GM06990 (cell line): ENCODE measurements at regions not wholly inside any gene's neighbourhood (a gene's known extent, or its start where the extent isn't known, plus 50 kb on each side); places are given as distances from the start of the nearest gene placed in this dataset.

Source experiments
- DNase-seq: peaks from one replicate; pipeline ENCODE4 v3.0.0-alpha.2; 2011; ENCODE audit not compliant: insufficient read length; ENCODE audit errors: extremely low read depth
- H3K27me3 ChIP-seq: replicated peaks from 2 replicates; pipeline ENCODE4 v1.6.0; 2011; ENCODE audit warnings: low read length; ENCODE audit not compliant: control insufficient read depth, insufficient read depth
- H3K36me3 ChIP-seq: 2 replicates; pipeline ENCODE4 v1.5.1; 2011; ENCODE audit warnings: low read length; ENCODE audit not compliant: control insufficient read depth, insufficient read depth
- H3K4me3 ChIP-seq: replicated peaks from 2 replicates; pipeline ENCODE4 v1.5.1; 2011; ENCODE audit warnings: low read depth, mild to moderate bottlenecking, control low read depth, low read length
- TF ChIP-seq, protein P1 (sequence below): IDR thresholded peaks from 2 replicates; pipeline ENCODE4 v1.5.1; 2011; ENCODE audit warnings: low read length, control low read depth, mild to moderate bottlenecking, inconsistent platforms; ENCODE audit not compliant: insufficient read depth, poor library complexity, severe bottlenecking

DNA sequence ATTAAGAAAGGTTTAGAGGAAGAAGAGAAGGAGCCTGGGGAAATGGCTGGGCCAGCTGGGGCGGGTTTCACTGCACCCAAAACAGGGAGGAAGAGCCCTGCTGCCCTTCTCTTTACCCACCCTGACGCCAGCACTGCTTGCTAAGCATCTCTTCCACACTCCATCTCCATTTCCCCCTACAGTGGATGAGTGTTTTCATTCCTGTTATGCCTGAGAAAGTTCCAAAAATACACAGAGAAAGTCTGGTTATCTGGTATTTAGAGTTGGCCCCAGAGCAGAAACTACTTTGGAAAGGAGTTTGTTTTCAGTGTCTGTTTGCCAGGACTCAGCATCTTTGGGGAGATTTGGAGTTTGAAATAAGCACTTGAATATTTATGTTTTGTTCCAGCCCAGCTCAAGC lies 451.0 kb downstream of the SLC4A3 start:
- TF ChIP-seq, protein P1, sequence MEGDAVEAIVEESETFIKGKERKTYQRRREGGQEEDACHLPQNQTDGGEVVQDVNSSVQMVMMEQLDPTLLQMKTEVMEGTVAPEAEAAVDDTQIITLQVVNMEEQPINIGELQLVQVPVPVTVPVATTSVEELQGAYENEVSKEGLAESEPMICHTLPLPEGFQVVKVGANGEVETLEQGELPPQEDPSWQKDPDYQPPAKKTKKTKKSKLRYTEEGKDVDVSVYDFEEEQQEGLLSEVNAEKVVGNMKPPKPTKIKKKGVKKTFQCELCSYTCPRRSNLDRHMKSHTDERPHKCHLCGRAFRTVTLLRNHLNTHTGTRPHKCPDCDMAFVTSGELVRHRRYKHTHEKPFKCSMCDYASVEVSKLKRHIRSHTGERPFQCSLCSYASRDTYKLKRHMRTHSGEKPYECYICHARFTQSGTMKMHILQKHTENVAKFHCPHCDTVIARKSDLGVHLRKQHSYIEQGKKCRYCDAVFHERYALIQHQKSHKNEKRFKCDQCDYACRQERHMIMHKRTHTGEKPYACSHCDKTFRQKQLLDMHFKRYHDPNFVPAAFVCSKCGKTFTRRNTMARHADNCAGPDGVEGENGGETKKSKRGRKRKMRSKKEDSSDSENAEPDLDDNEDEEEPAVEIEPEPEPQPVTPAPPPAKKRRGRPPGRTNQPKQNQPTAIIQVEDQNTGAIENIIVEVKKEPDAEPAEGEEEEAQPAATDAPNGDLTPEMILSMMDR: no peak

DNA sequence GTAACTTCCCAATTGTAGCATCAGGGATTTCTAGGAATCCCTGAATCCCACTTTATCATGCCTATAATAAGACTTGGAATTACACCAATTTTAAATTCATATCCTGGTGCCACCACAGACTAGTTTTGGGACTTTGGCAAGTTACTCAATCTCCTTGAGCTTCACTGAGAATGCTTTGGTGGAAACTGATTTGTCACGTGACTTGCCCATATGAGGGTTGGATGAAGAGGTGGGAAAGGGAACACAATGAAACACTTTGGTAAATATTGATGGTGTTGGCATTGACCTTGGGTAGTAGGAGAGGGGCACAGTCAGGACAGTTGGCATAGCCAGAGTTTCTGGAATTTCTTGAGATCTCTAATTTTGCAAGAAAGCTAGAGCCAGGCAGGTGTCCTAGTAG lies 452.2 kb downstream of the SLC4A3 start:
- H3K4me3 ChIP-seq: no peak overlapping the region
- TF ChIP-seq, protein P1: no peak
- no peaks in the 10 kb centered on the region for H3K36me3 ChIP-seq
- no peak for DNase-seq
- H3K27me3 ChIP-seq: no peaks in the 10 kb centered on the region

More for the DNA sequence above, 451.0 kb downstream of the SLC4A3 start:
- no peaks in the 10 kb centered on the region for H3K36me3 ChIP-seq
- no peaks in the 10 kb centered on the region for H3K27me3 ChIP-seq
- no peak for DNase-seq
- H3K4me3 ChIP-seq: no peak overlapping the region

DNA sequence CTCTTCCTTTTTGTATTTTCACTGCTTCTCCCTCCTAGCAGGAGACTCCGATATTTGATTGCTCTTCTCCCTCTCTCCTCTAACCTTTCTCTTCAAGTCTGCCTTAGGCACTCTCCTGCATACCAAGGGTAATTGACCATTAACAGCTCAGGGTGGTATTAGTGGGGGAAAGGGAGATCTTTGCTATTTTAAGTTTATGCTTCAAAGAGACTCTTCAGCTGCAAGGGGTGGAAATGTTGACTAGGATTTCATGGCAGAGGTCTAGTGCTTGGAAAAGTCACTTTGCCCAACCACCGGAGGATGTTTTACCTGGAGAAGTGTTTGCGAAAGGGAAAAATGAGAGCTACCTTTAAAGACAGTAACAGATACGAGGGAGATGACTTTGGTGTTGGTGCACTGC lies 453.7 kb downstream of the SLC4A3 start:
- no peak overlapping the region for H3K4me3 ChIP-seq

DNA sequence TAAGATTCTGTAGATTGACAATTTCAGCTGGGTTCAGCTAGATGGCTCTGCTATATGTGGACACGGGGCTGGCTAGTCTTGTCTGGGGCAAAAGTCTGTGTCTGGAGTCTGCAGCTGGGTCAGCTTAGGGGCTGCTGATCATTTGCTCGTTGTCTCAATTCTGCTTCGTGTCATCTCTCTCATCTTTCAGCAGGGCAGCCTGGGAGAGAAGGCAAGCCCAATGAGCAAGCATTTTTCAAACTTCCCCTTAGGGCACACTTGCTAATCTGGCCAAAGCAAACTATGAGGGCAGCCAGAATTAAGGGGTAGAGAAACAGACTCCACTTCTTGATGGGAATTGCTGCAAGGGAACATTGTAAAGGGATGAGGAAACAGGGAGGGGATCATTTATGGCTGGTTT lies 462.6 kb downstream of the SLC4A3 start:
- H3K27me3 ChIP-seq: no peaks in the 10 kb centered on the region; the same call in none of the 2 replicates
- DNase-seq: no peak
- H3K4me3 ChIP-seq: no peak overlapping the region
- H3K36me3 ChIP-seq: no peaks in the 10 kb centered on the region
- TF ChIP-seq, protein P1: no peak

More for the DNA sequence above, 453.7 kb downstream of the SLC4A3 start:
- Histone ChIP-seq H3K36me3 (no peaks in the 10 kb centered on the region), H3K27me3 (no peaks in the 10 kb centered on the region)
- DNase-seq: no peak
- TF ChIP-seq, protein P1: no peak

DNA sequence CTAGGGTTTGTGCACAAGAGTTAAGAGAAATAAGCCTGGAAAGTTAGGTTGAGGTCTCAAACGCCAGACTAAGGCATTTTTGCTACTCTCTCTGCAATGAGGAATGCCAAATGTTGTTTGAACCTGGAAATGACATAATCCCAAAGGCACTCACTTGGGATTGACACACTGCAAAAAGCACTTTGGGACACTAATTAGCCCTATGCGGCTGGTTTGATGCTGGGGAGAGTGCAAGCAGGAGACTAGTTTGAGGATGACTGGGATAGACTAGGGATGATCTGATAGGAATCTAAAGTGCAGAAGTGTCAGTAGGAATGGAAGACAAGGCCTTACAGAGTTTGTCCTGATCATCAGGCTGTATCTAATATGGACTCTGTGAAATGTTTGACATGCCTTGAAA lies 469.0 kb downstream of the SLC4A3 start:
- Histone ChIP-seq H3K27me3 (peaks cover 2% of the 10 kb centered on the region), H3K36me3 (no peaks in the 10 kb centered on the region; the same call in 1 of the 2 replicates), H3K4me3 (no peak overlapping the region)
- DNase-seq: no peak
- TF ChIP-seq, protein P1: no peak

DNA sequence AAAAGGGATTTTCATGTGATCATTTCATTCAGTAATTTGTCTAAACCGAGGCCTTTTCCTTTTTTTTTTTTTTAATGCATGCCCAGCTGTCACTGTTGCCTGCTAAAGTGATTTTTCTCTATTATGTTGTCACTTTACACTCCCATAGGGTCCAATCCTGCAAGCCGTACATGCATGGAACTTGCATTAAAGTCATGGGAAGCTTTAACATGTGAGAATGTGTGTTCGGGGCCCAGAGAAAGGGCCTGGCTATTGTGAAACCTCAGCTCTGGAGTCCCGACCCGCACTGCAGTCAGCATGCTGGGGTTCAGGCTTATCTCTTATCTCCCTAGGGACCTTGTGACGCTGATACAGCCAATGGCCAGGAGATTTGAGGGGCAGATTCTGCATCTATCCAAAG lies 474.6 kb downstream of the SLC4A3 start:
- TF ChIP-seq, protein P1: no peak
- DNase-seq: no peak
- no peaks in the 10 kb centered on the region for H3K27me3 ChIP-seq
- H3K36me3 ChIP-seq: no peaks in the 10 kb centered on the region
- H3K4me3 ChIP-seq: no peak overlapping the region
